Calu3 (cell line): ENCODE measurements at regions not wholly inside any gene's neighbourhood (a gene's known extent, or its start where the extent isn't known, plus 50 kb on each side); places are given as distances from the start of the nearest gene placed in this dataset.
"Not testable (repeated sequence)": the region's sequence is repeated elsewhere in the genome, so short reads cannot be mapped to it uniquely, and the experiment has no call there.

ENCODE experiments used
- BruUV-seq: library from RNA; stranded (reverse); fragments of 400-500 nt; replicated peaks from 2 replicates; lab custom pipeline; 2021; lab: Mats Ljungman, UMichigan
- CTCF ChIA-PET: fragments of 300-600 bp; sonication (Branson Sonifier 250); formaldehyde crosslinking; loops from one replicate; lab custom pipeline; 2022; ENCODE audit warnings: antibody characterized with exemption; lab: Charles Lee
- DNase-seq: peaks from one replicate; pipeline ENCODE4 v3.0.0; 2022
- H3K27ac Mint-ChIP-seq: one replicate; pipeline ENCODE4 v1.8.0; 2022; ENCODE audit warnings: mixed read lengths; ENCODE audit not compliant: unreplicated experiment
- H3K27me3 Mint-ChIP-seq: one replicate; pipeline ENCODE4 v1.8.0; 2022; ENCODE audit warnings: mixed read lengths; ENCODE audit not compliant: unreplicated experiment
- H3K36me3 Mint-ChIP-seq: one replicate; pipeline ENCODE4 v1.8.0; 2022; ENCODE audit warnings: mild to moderate bottlenecking, moderate library complexity, mixed read lengths; ENCODE audit not compliant: insufficient read depth, unreplicated experiment
- H3K4me1 Mint-ChIP-seq: one replicate; pipeline ENCODE4 v1.8.0; 2022; ENCODE audit warnings: mild to moderate bottlenecking, low read depth, mixed read lengths; ENCODE audit not compliant: unreplicated experiment
- H3K4me3 Mint-ChIP-seq: one replicate; pipeline ENCODE4 v1.8.0; 2022; ENCODE audit warnings: mild to moderate bottlenecking, low read depth, moderate library complexity, mixed read lengths; ENCODE audit not compliant: unreplicated experiment
- H3K9me3 Mint-ChIP-seq: one replicate; pipeline ENCODE4 v1.8.0; 2022; ENCODE audit warnings: low read depth, mixed read lengths; ENCODE audit not compliant: unreplicated experiment
- intact Hi-C: fragments of 100-400 bp; cut with micrococcal nuclease; formaldehyde crosslinking; loops from one replicate; pipeline ENCODE4 v1.10.0; 2022; ENCODE audit not compliant: unreplicated experiment
- TF ChIP-seq, protein P1 (sequence below): fragments of 200-600 bp; IDR thresholded peaks from one replicate; pipeline ENCODE4 v1.8.0; 2022; ENCODE audit warnings: antibody characterized with exemption; ENCODE audit not compliant: unreplicated experiment

DNA sequence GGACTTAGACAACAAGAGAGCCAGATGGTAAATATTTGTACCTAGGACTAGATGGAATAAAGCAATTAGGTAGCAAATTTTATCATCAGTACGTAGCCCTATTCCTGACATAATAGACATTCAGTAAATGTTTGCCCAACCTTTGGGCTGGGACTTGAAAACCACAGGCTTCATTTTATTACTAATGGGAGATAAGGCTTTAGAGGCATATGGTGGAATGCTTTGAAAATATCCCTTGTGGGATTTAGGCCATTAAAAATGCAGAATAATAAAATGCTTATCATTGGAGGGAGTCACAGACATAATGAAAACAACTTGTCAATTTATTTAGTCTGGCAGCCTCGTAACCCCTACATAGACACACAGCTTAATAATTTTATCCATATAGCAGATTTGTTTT is 296.1 kb upstream of the SPAG17 start:
- CTCF ChIA-PET: no interaction called here
- no peaks in the 10 kb centered on the region for H3K36me3 Mint-ChIP-seq

DNA sequence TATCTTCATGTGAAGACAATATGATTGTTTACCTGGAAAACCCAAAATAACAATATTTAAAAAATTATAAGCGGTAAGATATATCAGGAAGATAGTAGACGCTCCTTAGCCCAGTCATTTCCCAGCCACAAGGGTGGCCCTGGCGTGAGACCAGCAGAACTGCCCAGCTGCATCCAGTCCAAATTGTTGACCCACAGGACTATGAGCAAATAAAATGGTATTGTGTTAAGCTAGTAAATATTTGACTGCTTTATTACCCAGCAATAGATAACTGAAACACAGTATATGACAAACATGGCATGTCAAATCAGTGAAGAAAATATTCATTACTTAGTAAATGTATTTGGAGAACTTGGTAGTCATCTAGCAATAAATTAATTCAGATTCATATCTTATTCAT is 294.3 kb upstream of the SPAG17 start:
- intact Hi-C loops: no loop called here
- Mint-ChIP-seq H3K27me3 (no peaks in the 10 kb centered on the region), H3K36me3 (no peaks in the 10 kb centered on the region), H3K9me3 (peaks cover 8% of the 10 kb centered on the region), H3K27ac (no peak overlapping the region), H3K4me3 (no peak overlapping the region), H3K4me1 (no peaks in the 10 kb centered on the region)
- BruUV-seq: no TSS peak
- CTCF ChIA-PET: no interaction called here
- no peak for DNase-seq
- TF ChIP-seq, protein P1, sequence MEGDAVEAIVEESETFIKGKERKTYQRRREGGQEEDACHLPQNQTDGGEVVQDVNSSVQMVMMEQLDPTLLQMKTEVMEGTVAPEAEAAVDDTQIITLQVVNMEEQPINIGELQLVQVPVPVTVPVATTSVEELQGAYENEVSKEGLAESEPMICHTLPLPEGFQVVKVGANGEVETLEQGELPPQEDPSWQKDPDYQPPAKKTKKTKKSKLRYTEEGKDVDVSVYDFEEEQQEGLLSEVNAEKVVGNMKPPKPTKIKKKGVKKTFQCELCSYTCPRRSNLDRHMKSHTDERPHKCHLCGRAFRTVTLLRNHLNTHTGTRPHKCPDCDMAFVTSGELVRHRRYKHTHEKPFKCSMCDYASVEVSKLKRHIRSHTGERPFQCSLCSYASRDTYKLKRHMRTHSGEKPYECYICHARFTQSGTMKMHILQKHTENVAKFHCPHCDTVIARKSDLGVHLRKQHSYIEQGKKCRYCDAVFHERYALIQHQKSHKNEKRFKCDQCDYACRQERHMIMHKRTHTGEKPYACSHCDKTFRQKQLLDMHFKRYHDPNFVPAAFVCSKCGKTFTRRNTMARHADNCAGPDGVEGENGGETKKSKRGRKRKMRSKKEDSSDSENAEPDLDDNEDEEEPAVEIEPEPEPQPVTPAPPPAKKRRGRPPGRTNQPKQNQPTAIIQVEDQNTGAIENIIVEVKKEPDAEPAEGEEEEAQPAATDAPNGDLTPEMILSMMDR: no peak

More for the DNA sequence above, 296.1 kb upstream of the SPAG17 start:
- H3K4me3 Mint-ChIP-seq: no peak overlapping the region
- H3K9me3 Mint-ChIP-seq: peaks cover 12% of the 10 kb centered on the region
- H3K27me3 Mint-ChIP-seq: no peaks in the 10 kb centered on the region
- no TSS peak for BruUV-seq
- H3K4me1 Mint-ChIP-seq: no peaks in the 10 kb centered on the region
- no peak overlapping the region for H3K27ac Mint-ChIP-seq
- intact Hi-C loops: no loop called here
- TF ChIP-seq, protein P1: no peak
- no peak for DNase-seq

DNA sequence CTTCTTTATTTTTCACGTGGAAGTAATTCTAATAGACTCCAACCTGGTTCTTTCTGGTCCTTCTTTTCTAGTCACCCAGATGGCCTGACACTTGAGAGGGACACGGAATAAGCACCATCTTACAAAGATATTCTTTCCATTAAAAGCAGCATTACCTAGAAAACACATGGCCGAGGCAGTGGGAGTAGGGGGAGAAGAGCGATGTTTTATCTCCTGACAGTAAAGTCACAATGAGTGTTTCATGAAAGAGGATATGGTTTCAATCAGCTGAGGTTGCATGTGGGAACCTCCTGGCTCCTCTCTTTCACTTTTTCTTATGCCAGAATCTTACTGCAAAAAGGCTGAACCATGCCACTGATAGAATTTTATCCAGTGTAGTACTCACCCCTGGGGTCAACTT is 288.8 kb upstream of the SPAG17 start:
- Mint-ChIP-seq H3K27me3 (no peaks in the 10 kb centered on the region), H3K36me3 (no peaks in the 10 kb centered on the region), H3K9me3 (peaks cover 14% of the 10 kb centered on the region), H3K27ac (no peak overlapping the region), H3K4me1 (no peaks in the 10 kb centered on the region), H3K4me3 (no peak overlapping the region)
- intact Hi-C loops: no loop called here
- CTCF ChIA-PET: no interaction called here
- no peak for DNase-seq
- TF ChIP-seq, protein P1: no peak
- no TSS peak for BruUV-seq

DNA sequence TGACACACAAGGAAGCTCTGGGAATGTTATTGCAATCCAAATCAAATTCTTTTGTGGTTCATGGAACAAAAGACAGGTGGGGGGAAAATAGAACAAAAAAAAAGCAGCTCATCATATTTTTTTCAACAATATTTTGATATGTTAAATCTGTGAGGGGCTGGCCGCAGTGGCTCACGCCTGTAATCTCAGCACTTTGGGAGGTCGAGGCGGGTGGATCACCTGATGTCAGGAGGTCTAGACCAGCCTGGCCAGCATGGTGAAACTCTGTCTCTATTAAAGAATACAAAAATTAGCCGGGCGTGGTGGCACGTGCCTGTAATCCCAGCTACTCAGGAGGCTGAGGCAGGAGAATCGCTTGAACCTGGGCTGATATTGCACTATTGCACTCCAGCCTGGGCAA is 279.4 kb upstream of the SPAG17 start:
- intact Hi-C loops, CTCF ChIA-PET, H3K9me3 Mint-ChIP-seq, H3K4me3 Mint-ChIP-seq, H3K27ac Mint-ChIP-seq, H3K27me3 Mint-ChIP-seq, DNase-seq, BruUV-seq, H3K36me3 Mint-ChIP-seq, H3K4me1 Mint-ChIP-seq: not testable (repeated sequence)

DNA sequence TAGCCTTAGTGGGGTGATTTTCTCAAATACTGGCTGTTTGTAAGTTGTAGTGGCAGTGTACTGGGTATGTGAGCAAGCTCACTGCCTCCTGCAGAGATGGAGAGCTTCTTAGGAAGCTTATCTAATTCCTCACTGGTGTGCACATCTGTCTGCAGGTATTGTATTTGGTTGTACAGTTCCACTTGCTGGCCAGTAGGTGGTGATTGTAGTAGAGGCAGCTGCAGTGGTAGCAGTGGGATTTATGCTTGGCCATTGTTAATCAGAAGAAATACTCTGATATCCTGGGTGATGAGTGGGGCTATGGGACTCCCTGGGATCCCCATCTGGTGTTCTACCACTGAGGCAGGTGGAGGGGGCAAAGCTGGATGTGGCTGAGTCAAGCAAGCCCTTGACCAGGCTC is 276.1 kb upstream of the SPAG17 start:
- TF ChIP-seq, protein P1: no peak
- intact Hi-C loops: no loop called here
- no TSS peak for BruUV-seq
- H3K36me3 Mint-ChIP-seq: no peaks in the 10 kb centered on the region
- CTCF ChIA-PET: no interaction called here
- DNase-seq: no peak
- no peaks in the 10 kb centered on the region for H3K4me1 Mint-ChIP-seq
- H3K27me3 Mint-ChIP-seq: no peaks in the 10 kb centered on the region
- no peak overlapping the region for H3K27ac Mint-ChIP-seq
- peaks cover 11% of the 10 kb centered on the region for H3K9me3 Mint-ChIP-seq
- H3K4me3 Mint-ChIP-seq: no peak overlapping the region
